GM23338 (cell line): ENCODE measurements at regions not wholly inside any gene's neighbourhood (a gene's known extent, or its start where the extent isn't known, plus 50 kb on each side); places are given as distances from the start of the nearest gene placed in this dataset.

Experiments
- ATAC-seq: fragments of 200-7000 bp; cut with Tn5 transposase; 3 replicates; pipeline ENCODE4 v1.9.1; 2020
- DNase-seq: peaks from one replicate; pipeline ENCODE4 v3.0.0-alpha.2; 2015; ENCODE audit warnings: low spot score
- H2AFZ ChIP-seq: fragments of 200-600 bp; sonication (generic); 2 replicates; pipeline ENCODE4 v1.8.0; 2016; ENCODE audit warnings: antibody characterized with exemption, mild to moderate bottlenecking, moderate library complexity
- H3F3A ChIP-seq: fragments of 200-600 bp; sonication (generic); replicated peaks from 2 replicates; pipeline ENCODE4 v1.8.0; 2017; ENCODE audit warnings: antibody characterized with exemption, mixed run types, low read depth
- H3K27ac ChIP-seq: fragments of 200-600 bp; sonication (generic); 2 replicates; pipeline ENCODE4 v1.6.1; 2016; ENCODE audit warnings: low read depth
- H3K27me3 ChIP-seq: fragments of 200-600 bp; sonication (generic); 2 replicates; pipeline ENCODE4 v1.8.0; 2016; ENCODE audit warnings: mild to moderate bottlenecking, mixed run types, moderate library complexity; ENCODE audit not compliant: insufficient read depth
- H3K36me3 ChIP-seq: fragments of 200-600 bp; sonication (generic); 2 replicates; pipeline ENCODE4 v1.8.0; 2016; ENCODE audit warnings: mild to moderate bottlenecking; ENCODE audit not compliant: insufficient read depth
- H3K4me1 ChIP-seq: fragments of 200-600 bp; sonication (generic); 2 replicates; pipeline ENCODE4 v1.8.0; 2016; ENCODE audit warnings: mild to moderate bottlenecking, moderate library complexity; ENCODE audit not compliant: insufficient read depth
- H3K4me2 ChIP-seq: fragments of 200-600 bp; sonication (generic); 2 replicates; pipeline ENCODE4 v1.7.1; 2017; ENCODE audit warnings: mixed run types
- H3K4me3 ChIP-seq: fragments of 200-600 bp; sonication (generic); 2 replicates; pipeline ENCODE4 v1.6.1; 2016; ENCODE audit warnings: mixed run types
- H3K79me2 ChIP-seq: fragments of 200-600 bp; sonication (generic); replicated peaks from 2 replicates; pipeline ENCODE4 v1.8.0; 2017; ENCODE audit warnings: mild to moderate bottlenecking; ENCODE audit not compliant: insufficient read depth
- H3K9me2 ChIP-seq: fragments of 200-600 bp; sonication (generic); 2 replicates; pipeline ENCODE4 v1.8.0; 2017; ENCODE audit not compliant: insufficient read depth
- H4K20me1 ChIP-seq: fragments of 200-600 bp; sonication (generic); replicated peaks from 2 replicates; pipeline ENCODE4 v1.8.0; 2017; ENCODE audit warnings: mild to moderate bottlenecking; ENCODE audit not compliant: insufficient read depth
- H3K27ac Mint-ChIP-seq: 2 replicates; pipeline ENCODE4 v1.8.0; 2020; ENCODE audit warnings: inconsistent platforms, mild to moderate bottlenecking, moderate library complexity, mixed read lengths
- H3K27me3 Mint-ChIP-seq: 3 replicates; pipeline ENCODE4 v1.8.0; 2022; ENCODE audit warnings: low read depth, mild to moderate bottlenecking, moderate library complexity, mixed read lengths, inconsistent platforms; ENCODE audit not compliant: insufficient read depth, poor library complexity
- H3K36me3 Mint-ChIP-seq: 3 replicates; pipeline ENCODE4 v1.8.0; 2021; ENCODE audit warnings: low read depth, mild to moderate bottlenecking, inconsistent platforms, moderate library complexity, mixed read lengths
- H3K4me1 Mint-ChIP-seq: 3 replicates; pipeline ENCODE4 v1.8.0; 2020; ENCODE audit warnings: mild to moderate bottlenecking, inconsistent platforms, mixed read lengths
- H3K4me3 Mint-ChIP-seq: 3 replicates; pipeline ENCODE4 v1.8.0; 2021; ENCODE audit warnings: moderate library complexity, mild to moderate bottlenecking, inconsistent platforms, mixed read lengths
- H3K9me3 Mint-ChIP-seq: 3 replicates; pipeline ENCODE4 v1.8.0; 2020; ENCODE audit warnings: moderate library complexity, mild to moderate bottlenecking, inconsistent platforms, mixed read lengths
- CREB1 ChIP-seq: fragments of 250-450 bp; sonication (Bioruptor Pico); IDR thresholded peaks from 2 replicates; pipeline ENCODE4 v1.5.0; 2020; ENCODE audit warnings: low read depth, mild to moderate bottlenecking, moderate library complexity
- ETS1 ChIP-seq: IDR thresholded peaks from 2 replicates; pipeline ENCODE4 v1.6.1; 2016; ENCODE audit warnings: antibody characterized with exemption
- EZH2 ChIP-seq: fragments of 200-600 bp; sonication (generic); IDR thresholded peaks from one replicate; pipeline ENCODE4 v1.8.0; 2017; ENCODE audit warnings: antibody characterized with exemption, mild to moderate bottlenecking, low read depth; ENCODE audit not compliant: unreplicated experiment
- EZH2phosphoT487 ChIP-seq: fragments of 200-600 bp; sonication (generic); IDR thresholded peaks from one replicate; pipeline ENCODE4 v1.8.1; 2018; ENCODE audit warnings: antibody characterized with exemption; ENCODE audit not compliant: unreplicated experiment
- JUNB ChIP-seq: IDR thresholded peaks from one replicate; pipeline ENCODE4 v1.6.1; 2016; ENCODE audit warnings: antibody characterized with exemption; ENCODE audit not compliant: unreplicated experiment
- POLR2AphosphoS5 ChIP-seq: IDR thresholded peaks from 2 replicates; pipeline ENCODE4 v1.6.1; 2016; ENCODE audit warnings: antibody characterized with exemption, low read depth
- ZNF331 ChIP-seq: fragments of 250-450 bp; sonication (Bioruptor Pico); IDR thresholded peaks from 2 replicates; pipeline ENCODE4 v1.5.0; 2020; ENCODE audit warnings: low read depth, mild to moderate bottlenecking, moderate library complexity
- ZNF462 ChIP-seq: fragments of 250-450 bp; sonication (Bioruptor Pico); IDR thresholded peaks from 2 replicates; pipeline ENCODE4 v1.5.0; 2020; ENCODE audit warnings: mild to moderate bottlenecking, moderate library complexity

- H3K36me3 Mint-ChIP-seq: no peaks in the 10 kb centered on the region
- no peak for ATAC-seq
- no peak for TF ChIP-seq JUNB
- no peak for TF ChIP-seq ETS1
- TF ChIP-seq EZH2: no peak
- TF ChIP-seq ZNF331 (CRISPR knock-in tag): no peak
- no peak for TF ChIP-seq CREB1 (CRISPR knock-in tag)
- no peak for TF ChIP-seq EZH2phosphoT487
- no peak for TF ChIP-seq POLR2AphosphoS5
- TF ChIP-seq ZNF462 (CRISPR knock-in tag): no peak
Observed at GRCh38 chr11:41532413-41532812, 73.0 kb upstream of the LRRC4C start.

More at GRCh38 chr11:41532413-41532812, 73.0 kb upstream of the LRRC4C start:
- H3K4me2 ChIP-seq: no peak overlapping the region
- H4K20me1 ChIP-seq: no peaks in the 10 kb centered on the region
- Mint-ChIP-seq H3K9me3 (no peaks in the 10 kb centered on the region), H3K4me3 (no peak overlapping the region), H3K4me1 (peaks cover 16% of the 10 kb centered on the region), H3K27me3 (no peaks in the 10 kb centered on the region), H3K27ac (no peak overlapping the region)
- no peak overlapping the region for H3K4me3 ChIP-seq
- H3K4me1 ChIP-seq: peaks cover 26% of the 10 kb centered on the region
- H3K27me3 ChIP-seq: no peaks in the 10 kb centered on the region
- no peaks in the 10 kb centered on the region for H3K36me3 ChIP-seq
- H3K79me2 ChIP-seq: no peaks in the 10 kb centered on the region
- H3K9me2 ChIP-seq: no peaks in the 10 kb centered on the region
- no peak overlapping the region for H2AFZ ChIP-seq
- no peak for DNase-seq
- no peak overlapping the region for H3K27ac ChIP-seq
- H3F3A ChIP-seq: no peaks in the 10 kb centered on the region
